ENCODE measurements at regions not wholly inside any gene's neighbourhood (a gene's known extent, or its start where the extent isn't known, plus 50 kb on each side); places are given as distances from the start of the nearest gene placed in this dataset.

GRCh38 chr10:132136097-132136521, 50.6 kb upstream of the DPYSL4 start:
- Histone ChIP-seq H3K4ac (ENCODE audit: low read depth in 1 of 2, low read length in 2 of 2) (no peak overlapping the region), H3K79me1 (replicated peaks; ENCODE audit: low read length, poor library complexity, severe bottlenecking) (no peaks in the 10 kb centered on the region), H3K23ac (ENCODE audit: low read length in 2 of 2) (no peak overlapping the region), H3K18ac (ENCODE audit: low read depth in 1 of 2, low read length in 2 of 2) (no peak overlapping the region), H3K4me3 (ENCODE audit: insufficient read depth in 1 of 2, low read depth in 1 of 2, low read length in 2 of 2) (no peak overlapping the region), H2BK5ac (ENCODE audit: low read depth, low read length, poor library complexity, severe bottlenecking) (no peak overlapping the region), H3K4me1 (ENCODE audit: control insufficient read depth, insufficient read depth, low read depth, low read length) (peaks cover 2% of the 10 kb centered on the region), H4K91ac (ENCODE audit: low read length) (no peak overlapping the region), H3K36me3 (ENCODE audit: control insufficient read depth in 1 of 2, insufficient read depth in 2 of 2, low read depth in 1 of 2, low read length in 2 of 2) (peaks cover 0 to 4% of the 10 kb centered on the region in 2 experiments), H2BK12ac (ENCODE audit: low read length in 2 of 2) (no peak overlapping the region), H2BK120ac (ENCODE audit: low read depth, low read length) (no peak overlapping the region), H3K9me3 (ENCODE audit: control insufficient read depth, low read length) (no peaks in the 10 kb centered on the region), H3K4me2 (ENCODE audit: low read length, poor library complexity, severe bottlenecking) (no peak overlapping the region), H3K9ac (ENCODE audit: low read length) (no peak overlapping the region), H3K14ac (ENCODE audit: low read length in 2 of 2) (no peak overlapping the region), H3K27ac (ENCODE audit: low read length, poor library complexity, severe bottlenecking) (no peak overlapping the region), H2AK5ac (ENCODE audit: low read length, severe bottlenecking) (no peak overlapping the region), H2AFZ (ENCODE audit: low read depth, low read length) (no peak overlapping the region), H3K27me3 (ENCODE audit: control insufficient read depth in 1 of 2, insufficient read depth in 1 of 2, low read length in 2 of 2) (peaks cover 8 to 18% of the 10 kb centered on the region in 2 experiments), H4K8ac (ENCODE audit: low read length) (no peak overlapping the region), H2BK15ac (ENCODE audit: low read depth, poor library complexity, severe bottlenecking) (no peak overlapping the region)
- WGBS, result 88% methylated on average over 22 of the region's 22 CpGs
- DNase-seq, result no peak

GRCh38 chr10:132136689-132137088, 50.1 kb upstream of the DPYSL4 start:
- Histone ChIP-seq H3K4me2 (ENCODE audit: low read length, poor library complexity, severe bottlenecking) (no peak overlapping the region), H3K18ac (ENCODE audit: low read depth in 1 of 2, low read length in 2 of 2) (no peak overlapping the region), H3K4me1 (ENCODE audit: control insufficient read depth, insufficient read depth, low read depth, low read length) (peaks cover 2% of the 10 kb centered on the region), H2BK5ac (ENCODE audit: low read depth, low read length, poor library complexity, severe bottlenecking) (no peak overlapping the region), H2AK5ac (ENCODE audit: low read length, severe bottlenecking) (no peak overlapping the region), H3K14ac (ENCODE audit: low read length in 2 of 2) (no peak overlapping the region), H4K8ac (ENCODE audit: low read length) (no peak overlapping the region), H3K9me3 (ENCODE audit: control insufficient read depth, low read length) (no peaks in the 10 kb centered on the region), H3K23ac (ENCODE audit: low read length in 2 of 2) (no peak overlapping the region), H3K4ac (ENCODE audit: low read depth in 1 of 2, low read length in 2 of 2) (no peak overlapping the region), H3K27me3 (ENCODE audit: control insufficient read depth in 1 of 2, insufficient read depth in 1 of 2, low read length in 2 of 2) (peaks cover 5 to 18% of the 10 kb centered on the region in 2 experiments), H3K36me3 (ENCODE audit: control insufficient read depth in 1 of 2, insufficient read depth in 2 of 2, low read depth in 1 of 2, low read length in 2 of 2) (peaks cover 0 to 4% of the 10 kb centered on the region in 2 experiments), H4K91ac (ENCODE audit: low read length) (no peak overlapping the region), H3K9ac (ENCODE audit: low read length) (no peak overlapping the region), H3K79me1 (replicated peaks; ENCODE audit: low read length, poor library complexity, severe bottlenecking) (no peaks in the 10 kb centered on the region), H3K4me3 (ENCODE audit: insufficient read depth in 1 of 2, low read depth in 1 of 2, low read length in 2 of 2) (no peak overlapping the region), H2BK120ac (ENCODE audit: low read depth, low read length) (no peak overlapping the region), H2BK15ac (ENCODE audit: low read depth, poor library complexity, severe bottlenecking) (no peak overlapping the region), H2BK12ac (ENCODE audit: low read length in 2 of 2) (no peak overlapping the region), H3K27ac (ENCODE audit: low read length, poor library complexity, severe bottlenecking) (no peak overlapping the region), H2AFZ (ENCODE audit: low read depth, low read length) (no peak overlapping the region)
- DNase-seq, result no peak
- 94% methylated on average over 9 of the region's 10 CpGs for WGBS

Data from mesenchymal stem cell (in vitro differentiated cells and primary cell).